Activated naive CD8-positive, alpha-beta T cell (primary cell): ENCODE measurements at regions not wholly inside any gene's neighbourhood (a gene's known extent, or its start where the extent isn't known, plus 50 kb on each side); places are given as distances from the start of the nearest gene placed in this dataset.
"Not testable (repeated sequence)": the region's sequence is repeated elsewhere in the genome, so short reads cannot be mapped to it uniquely, and the experiment has no call there.

Experiments
- H3K27ac Mint-ChIP-seq: one replicate; pipeline ENCODE4 v1.8.0; 2021; ENCODE audit warnings: mixed read lengths
- H3K27me3 Mint-ChIP-seq: one replicate; pipeline ENCODE4 v1.8.0; 2021; ENCODE audit warnings: mixed read lengths
- H3K36me3 Mint-ChIP-seq: one replicate; pipeline ENCODE4 v1.8.0; 2021; ENCODE audit warnings: mixed read lengths
- H3K4me1 Mint-ChIP-seq: one replicate; pipeline ENCODE4 v1.8.0; 2021; ENCODE audit warnings: low read depth, mixed read lengths
- H3K4me3 Mint-ChIP-seq: one replicate; pipeline ENCODE4 v1.8.0; 2021; ENCODE audit warnings: mild to moderate bottlenecking, mixed read lengths
- H3K9me3 Mint-ChIP-seq: one replicate; pipeline ENCODE4 v1.8.0; 2021; ENCODE audit warnings: low read depth, mixed read lengths

DNA sequence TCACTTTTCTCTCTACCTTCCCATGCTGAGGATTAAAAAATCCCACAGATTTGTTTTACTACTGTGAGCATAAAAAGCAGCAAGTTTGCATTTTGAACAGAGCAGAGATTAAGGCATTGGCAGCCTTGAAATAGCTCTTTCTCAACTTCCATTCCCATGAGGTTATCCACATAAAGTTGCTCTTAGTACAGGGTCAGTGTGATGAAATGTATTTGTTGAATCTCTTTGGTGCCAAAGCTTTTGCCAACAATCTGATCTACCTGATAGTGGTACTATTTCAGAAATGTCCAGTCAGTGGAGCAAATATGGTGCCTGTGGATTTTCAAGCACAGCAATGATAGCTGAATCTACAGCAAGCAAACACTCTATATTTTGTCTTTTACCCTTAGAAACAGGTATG, 254.8 kb downstream of the INHBA start:
- Mint-ChIP-seq H3K4me1 (no peaks in the 10 kb centered on the region), H3K4me3 (no peak overlapping the region), H3K27ac (no peak overlapping the region), H3K9me3 (peaks cover 4% of the 10 kb centered on the region), H3K36me3 (no peaks in the 10 kb centered on the region), H3K27me3 (peaks cover 1% of the 10 kb centered on the region)

DNA sequence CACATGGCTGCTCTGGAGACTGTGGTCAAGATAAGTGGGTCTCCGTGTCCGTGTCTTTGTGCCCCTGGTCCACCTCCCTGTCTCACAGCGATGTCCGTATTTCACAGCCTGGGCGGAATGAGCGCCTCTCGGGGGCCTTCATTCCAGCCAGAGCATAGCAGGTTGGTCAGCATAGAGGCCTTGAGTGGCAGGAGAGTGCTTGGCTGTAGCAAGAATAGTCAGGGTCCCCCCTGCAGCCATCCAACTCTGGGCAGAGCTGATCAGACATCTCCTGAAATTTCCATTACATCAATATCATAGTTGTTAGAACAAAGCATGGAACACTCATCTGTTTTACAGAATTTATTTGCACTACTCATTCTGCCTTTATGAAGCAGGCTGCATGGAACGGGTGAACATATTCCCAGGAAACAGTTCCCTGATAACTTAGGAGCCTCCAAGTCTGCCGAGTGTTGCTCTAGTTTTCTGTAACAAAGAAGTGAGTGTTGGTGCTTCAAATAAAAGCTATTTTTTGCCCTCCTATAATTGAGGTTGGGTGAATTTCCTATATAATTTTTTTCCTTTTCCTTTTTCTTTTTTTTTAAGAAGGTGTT, 255.3 kb downstream of the INHBA start:
- Mint-ChIP-seq H3K4me1 (no peaks in the 10 kb centered on the region), H3K27ac (no peak overlapping the region), H3K4me3 (no peak overlapping the region), H3K9me3 (peaks cover 4% of the 10 kb centered on the region), H3K27me3 (peaks cover 1% of the 10 kb centered on the region), H3K36me3 (no peaks in the 10 kb centered on the region)

DNA sequence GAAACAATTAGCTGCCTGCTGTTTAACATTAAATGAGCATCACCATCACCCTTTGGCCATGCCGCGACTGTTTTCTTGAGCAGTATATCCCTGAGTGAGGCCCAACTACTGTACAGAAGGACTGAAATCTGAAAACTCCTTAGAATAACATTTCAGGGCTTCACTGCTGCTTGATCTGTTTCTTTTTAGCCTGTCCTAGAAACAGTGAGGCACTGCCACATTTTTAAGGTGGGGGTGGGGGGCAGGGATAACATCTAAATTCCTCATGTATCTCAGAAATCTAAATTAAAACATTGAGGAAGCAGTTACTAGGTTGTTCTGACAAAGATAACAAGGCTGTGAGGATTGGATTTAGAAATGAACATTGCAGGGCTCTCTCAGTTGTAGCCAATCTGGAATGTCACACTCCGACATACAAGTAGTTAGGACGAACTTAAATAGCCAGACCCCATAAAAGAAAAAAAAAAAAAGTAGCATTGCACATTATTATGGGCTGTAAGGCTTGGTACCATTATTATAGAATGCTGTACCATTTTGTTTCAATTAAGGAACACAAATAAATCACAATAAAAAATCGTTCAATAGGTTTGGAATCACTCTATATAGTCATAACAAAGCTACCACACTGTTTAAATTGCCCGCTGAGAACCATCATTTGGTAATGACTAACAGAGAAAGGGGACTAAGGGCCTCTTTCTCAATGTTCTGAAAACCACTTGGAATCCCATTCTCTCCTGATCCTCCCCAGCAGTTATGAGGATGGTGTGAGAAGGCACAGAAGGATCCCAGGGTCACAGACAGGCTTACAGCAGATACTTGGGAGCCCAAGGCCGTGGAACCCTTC, 256.1 kb downstream of the INHBA start:
- H3K9me3 Mint-ChIP-seq: peaks cover 4% of the 10 kb centered on the region
- peaks cover 1% of the 10 kb centered on the region for H3K27me3 Mint-ChIP-seq
- no peaks in the 10 kb centered on the region for H3K4me1 Mint-ChIP-seq
- no peaks in the 10 kb centered on the region for H3K36me3 Mint-ChIP-seq
- H3K4me3 Mint-ChIP-seq: no peak overlapping the region
- no peak overlapping the region for H3K27ac Mint-ChIP-seq

DNA sequence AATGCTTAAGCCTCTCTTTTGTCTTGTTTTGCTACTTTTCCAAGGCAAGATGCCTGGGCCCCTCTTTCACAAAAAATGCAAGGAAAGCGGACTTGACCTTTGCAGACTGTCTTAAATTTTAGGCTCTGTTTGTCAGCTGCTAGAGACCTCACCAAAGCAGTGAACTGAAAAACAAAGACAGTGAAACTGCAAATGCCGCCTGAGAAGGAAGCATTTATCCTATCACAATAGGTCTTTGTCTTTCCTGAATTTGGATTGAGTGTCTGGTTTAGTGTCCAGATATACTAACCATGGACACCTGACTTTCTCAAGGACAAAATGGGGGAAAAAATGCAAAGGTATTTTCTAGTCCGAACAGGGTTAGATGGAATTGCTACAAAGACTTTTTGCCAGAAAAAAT, 256.9 kb downstream of the INHBA start:
- no peak overlapping the region for H3K27ac Mint-ChIP-seq
- H3K4me3 Mint-ChIP-seq: no peak overlapping the region
- peaks cover 4% of the 10 kb centered on the region for H3K9me3 Mint-ChIP-seq

DNA sequence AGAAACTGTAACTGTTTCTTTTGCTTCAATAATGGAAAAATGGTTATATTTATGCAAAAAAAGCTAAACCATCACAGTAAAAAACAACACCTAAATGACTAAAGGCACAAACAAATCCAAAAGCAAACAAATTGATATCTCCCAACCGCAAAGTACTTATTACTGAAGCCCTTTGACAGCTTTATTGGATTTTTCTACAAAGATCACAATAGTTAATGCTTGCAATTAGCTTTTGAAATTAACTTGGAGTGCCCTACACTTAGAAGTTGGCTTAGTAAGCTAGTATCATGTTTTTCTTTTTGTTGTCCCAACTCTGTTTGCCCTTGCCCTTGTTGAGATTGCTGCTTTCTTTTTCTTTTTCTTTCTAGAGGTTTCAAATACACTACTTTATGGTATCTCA, 257.5 kb downstream of the INHBA start:
- H3K9me3 Mint-ChIP-seq: peaks cover 4% of the 10 kb centered on the region
- H3K27ac Mint-ChIP-seq: no peak overlapping the region
- no peaks in the 10 kb centered on the region for H3K27me3 Mint-ChIP-seq
- no peaks in the 10 kb centered on the region for H3K4me1 Mint-ChIP-seq
- H3K36me3 Mint-ChIP-seq: no peaks in the 10 kb centered on the region
- no peak overlapping the region for H3K4me3 Mint-ChIP-seq

More for the DNA sequence above, 256.9 kb downstream of the INHBA start:
- Mint-ChIP-seq H3K36me3 (no peaks in the 10 kb centered on the region), H3K27me3 (peaks cover 1% of the 10 kb centered on the region), H3K4me1 (no peaks in the 10 kb centered on the region)

DNA sequence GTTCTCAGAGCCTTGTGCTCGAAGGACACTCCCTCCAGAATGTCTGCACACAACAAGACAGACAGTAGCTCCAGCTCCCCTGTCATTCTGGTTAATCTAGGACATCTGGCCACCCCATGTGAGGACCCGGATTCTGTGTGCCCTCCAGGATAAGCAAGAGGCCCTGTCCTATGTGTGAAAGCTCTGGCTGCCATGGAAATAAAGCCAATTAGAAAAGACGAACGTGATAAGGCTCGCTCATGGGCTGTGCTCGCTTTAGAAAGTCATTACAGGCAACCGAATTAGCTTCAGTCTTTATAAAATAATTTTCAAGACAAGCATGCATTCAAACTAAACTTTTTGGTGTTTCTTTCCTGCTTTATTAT, 263.4 kb downstream of the INHBA start:
- peaks cover 6% of the 10 kb centered on the region for H3K9me3 Mint-ChIP-seq
- H3K27ac Mint-ChIP-seq: no peak overlapping the region
- H3K36me3 Mint-ChIP-seq: no peaks in the 10 kb centered on the region
- H3K4me3 Mint-ChIP-seq: no peak overlapping the region
- H3K27me3 Mint-ChIP-seq: no peaks in the 10 kb centered on the region
- H3K4me1 Mint-ChIP-seq: no peaks in the 10 kb centered on the region

DNA sequence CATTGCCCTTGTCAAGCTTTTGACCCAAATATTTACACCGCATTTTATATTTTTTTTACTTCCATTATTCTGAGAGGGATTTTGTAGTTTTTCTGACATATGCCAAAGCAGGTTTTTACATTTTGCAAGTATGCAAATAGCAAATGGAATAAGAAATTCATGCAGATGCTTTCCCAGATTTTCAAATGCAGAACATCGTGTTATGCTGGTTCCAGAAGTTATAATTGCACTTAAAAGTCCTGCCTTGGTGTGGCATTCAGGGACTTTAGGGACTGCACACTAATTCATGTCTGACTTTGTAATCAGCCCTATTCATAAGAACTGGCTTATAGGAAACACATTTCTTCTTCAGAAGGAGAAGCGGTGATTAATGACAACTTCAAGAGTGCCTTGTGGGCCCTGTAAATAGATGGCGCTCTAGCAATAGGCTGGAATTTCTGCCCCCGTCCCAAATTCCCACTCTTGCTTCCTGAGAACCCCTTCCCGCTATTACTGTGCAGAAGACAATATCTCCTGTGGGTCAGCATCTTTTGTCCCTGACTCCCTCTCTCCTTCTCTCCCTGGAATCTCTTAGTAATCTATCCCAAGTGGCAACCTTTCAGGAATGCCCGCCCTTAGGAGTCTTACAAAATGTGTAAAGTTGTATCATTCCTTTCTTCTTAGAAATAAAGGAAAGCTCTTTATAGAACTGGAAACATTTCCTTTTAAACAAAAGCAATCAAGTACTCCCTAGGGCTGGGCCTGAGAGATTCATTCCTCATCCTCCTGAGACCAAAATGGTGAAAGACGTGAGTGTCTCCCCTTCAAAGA, 264.0 kb downstream of the INHBA start:
- no peaks in the 10 kb centered on the region for H3K4me1 Mint-ChIP-seq
- peaks cover 10% of the 10 kb centered on the region for H3K9me3 Mint-ChIP-seq
- H3K27me3 Mint-ChIP-seq: no peaks in the 10 kb centered on the region
- no peaks in the 10 kb centered on the region for H3K36me3 Mint-ChIP-seq
- H3K27ac Mint-ChIP-seq: no peak overlapping the region
- H3K4me3 Mint-ChIP-seq: no peak overlapping the region

DNA sequence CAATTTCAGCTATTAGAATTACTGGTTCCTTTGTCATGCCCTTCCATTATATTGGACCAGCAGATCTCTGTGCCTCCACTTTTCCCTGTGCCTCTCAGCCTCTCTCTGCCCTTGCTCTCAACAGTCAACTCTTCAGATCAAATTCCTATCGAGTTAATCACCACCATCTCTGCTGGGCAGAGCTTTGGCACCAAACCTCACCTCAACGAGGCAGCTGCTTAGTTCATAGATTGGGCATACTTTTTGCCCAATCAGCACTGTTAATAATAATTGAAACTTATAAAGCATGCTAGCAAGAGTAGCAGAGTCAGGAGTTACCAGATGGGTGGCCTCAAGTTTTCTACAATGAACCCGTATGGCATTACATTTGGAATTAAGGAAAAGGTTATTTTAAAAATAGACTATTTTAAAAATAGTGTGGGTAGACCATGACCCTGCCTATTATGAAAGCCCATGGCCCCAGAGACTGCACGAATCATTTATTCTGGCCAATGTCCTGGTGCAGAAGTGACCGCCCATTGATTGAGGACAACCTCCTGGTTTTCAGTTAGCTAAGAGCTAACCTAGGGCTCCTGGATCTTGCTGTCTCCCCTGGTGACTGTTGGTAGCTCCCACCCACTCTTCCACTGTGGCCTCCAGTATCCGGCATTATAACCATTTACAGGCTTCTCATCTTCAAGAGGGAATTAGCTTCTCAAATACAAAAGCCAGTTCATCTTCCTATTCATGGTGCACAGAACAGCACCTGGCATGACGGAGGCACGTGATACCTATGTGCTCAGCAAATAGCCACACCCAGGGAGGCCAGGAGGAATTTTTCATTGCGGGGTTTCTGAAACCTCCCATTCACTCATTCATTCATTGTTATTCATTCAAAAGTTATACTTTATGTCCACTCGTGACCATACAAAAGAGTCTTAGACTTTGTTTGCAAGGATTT, 265.4 kb downstream of the INHBA start:
- peaks cover 10% of the 10 kb centered on the region for H3K9me3 Mint-ChIP-seq
- H3K36me3 Mint-ChIP-seq: no peaks in the 10 kb centered on the region
- H3K27ac Mint-ChIP-seq: no peak overlapping the region
- H3K27me3 Mint-ChIP-seq: no peaks in the 10 kb centered on the region
- no peak overlapping the region for H3K4me3 Mint-ChIP-seq
- no peaks in the 10 kb centered on the region for H3K4me1 Mint-ChIP-seq

DNA sequence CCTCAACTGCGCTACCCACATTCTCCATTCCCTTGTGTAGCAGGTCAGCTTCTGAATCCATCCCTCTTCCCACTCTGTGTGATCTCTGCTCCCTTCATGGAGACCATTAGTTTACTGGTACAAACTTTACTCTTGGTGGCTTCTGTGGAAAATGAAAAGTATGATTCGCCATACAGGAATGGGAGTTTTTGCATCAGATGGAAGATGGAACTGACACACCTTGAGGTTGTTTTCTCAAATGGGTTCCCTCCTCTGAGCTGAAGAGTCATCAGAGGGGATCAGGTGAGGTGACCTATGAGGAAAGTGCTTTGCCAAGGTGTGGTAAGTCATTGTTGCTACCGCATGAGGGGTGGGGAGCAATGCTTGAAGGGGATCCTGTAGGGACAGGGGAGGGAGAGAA, 266.8 kb downstream of the INHBA start:
- no peaks in the 10 kb centered on the region for H3K36me3 Mint-ChIP-seq
- no peaks in the 10 kb centered on the region for H3K27me3 Mint-ChIP-seq
- no peaks in the 10 kb centered on the region for H3K4me1 Mint-ChIP-seq
- H3K4me3 Mint-ChIP-seq: no peak overlapping the region
- H3K9me3 Mint-ChIP-seq: peaks cover 13% of the 10 kb centered on the region
- no peak overlapping the region for H3K27ac Mint-ChIP-seq

DNA sequence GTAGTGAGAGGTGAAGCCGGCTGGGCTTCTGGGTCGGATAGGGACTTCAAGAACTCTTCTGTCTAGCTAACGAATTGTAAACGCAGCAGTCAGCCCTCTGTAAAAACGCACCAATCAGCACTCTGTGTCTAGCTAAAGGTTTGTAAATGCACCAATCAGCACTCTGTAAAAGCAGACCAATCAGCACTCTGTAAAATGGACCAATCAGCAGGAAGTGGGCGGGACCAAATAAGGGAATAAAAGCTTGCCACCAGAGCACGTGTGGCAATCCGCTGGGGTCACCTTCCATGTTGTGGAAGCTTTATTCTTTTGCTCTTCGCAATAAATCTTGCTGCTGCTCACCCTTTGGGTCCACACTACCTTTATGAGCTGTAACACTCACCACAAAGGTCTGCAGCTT, 267.9 kb downstream of the INHBA start:
- H3K9me3 Mint-ChIP-seq: peaks cover 13% of the 10 kb centered on the region
- H3K4me3 Mint-ChIP-seq, H3K27me3 Mint-ChIP-seq, H3K36me3 Mint-ChIP-seq, H3K4me1 Mint-ChIP-seq, H3K27ac Mint-ChIP-seq: not testable (repeated sequence)

DNA sequence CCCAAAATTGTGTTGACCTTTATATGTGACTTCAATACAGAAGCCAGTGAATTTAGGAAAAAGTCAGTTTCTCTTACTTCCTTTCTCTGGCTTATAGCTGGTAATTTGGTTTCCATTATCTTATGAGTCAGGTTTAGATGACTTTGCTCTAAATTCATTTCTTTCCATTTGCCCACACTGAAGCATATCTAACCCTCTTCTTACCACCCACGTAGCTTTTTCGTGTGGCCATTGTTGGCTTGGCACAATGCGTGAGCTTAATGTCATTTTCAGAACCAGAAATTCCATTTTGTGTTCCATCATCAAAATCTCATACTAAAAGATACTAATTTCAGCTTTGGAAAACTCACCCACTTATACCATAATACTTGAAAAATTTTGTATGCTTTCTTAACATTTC, 271.2 kb downstream of the INHBA start:
- no peak overlapping the region for H3K4me3 Mint-ChIP-seq
- no peaks in the 10 kb centered on the region for H3K4me1 Mint-ChIP-seq
- no peak overlapping the region for H3K27ac Mint-ChIP-seq
- H3K9me3 Mint-ChIP-seq: peaks cover 13% of the 10 kb centered on the region
- no peaks in the 10 kb centered on the region for H3K36me3 Mint-ChIP-seq
- no peaks in the 10 kb centered on the region for H3K27me3 Mint-ChIP-seq

DNA sequence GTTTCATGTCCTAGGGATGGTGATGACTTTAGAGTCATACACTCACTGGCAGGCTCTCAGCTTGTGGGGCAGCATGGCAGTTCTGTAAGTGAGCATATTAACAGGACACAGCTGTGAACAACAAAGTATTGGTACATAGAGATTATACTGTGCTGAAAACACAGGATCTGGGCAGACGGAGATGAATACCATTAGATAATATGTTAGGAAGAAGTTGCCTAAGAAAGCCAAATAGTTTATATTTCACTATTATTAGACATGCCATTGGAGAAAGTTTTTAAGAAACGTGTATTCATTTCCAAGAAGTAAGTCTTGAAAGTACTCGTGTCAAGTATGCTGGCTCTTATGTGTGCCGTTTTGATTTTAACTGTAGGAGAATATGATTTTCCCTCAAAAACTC, 274.5 kb downstream of the INHBA start:
- Mint-ChIP-seq H3K36me3 (no peaks in the 10 kb centered on the region), H3K9me3 (peaks cover 3% of the 10 kb centered on the region), H3K27me3 (no peaks in the 10 kb centered on the region), H3K4me1 (no peaks in the 10 kb centered on the region), H3K4me3 (no peak overlapping the region), H3K27ac (no peak overlapping the region)

DNA sequence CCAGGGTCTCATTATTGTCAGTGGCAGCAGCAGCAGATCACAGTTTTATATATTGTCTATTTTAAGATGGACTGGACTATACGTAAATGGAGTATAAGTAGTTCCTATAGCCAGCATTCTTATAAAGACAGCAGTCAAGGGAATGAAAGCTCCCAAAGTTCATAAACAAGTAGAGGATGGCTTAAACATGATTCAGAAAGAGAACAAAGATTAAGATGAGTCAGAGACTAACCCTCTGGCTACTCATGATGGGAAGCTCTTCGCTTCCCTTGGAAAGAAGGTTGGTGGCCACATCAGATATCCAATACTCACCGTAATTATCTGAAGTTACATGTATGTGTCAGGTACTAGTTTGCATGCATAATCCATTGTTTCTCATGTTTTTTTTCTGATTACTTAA, 277.0 kb downstream of the INHBA start:
- Mint-ChIP-seq H3K4me3 (no peak overlapping the region), H3K4me1 (no peaks in the 10 kb centered on the region), H3K27me3 (no peaks in the 10 kb centered on the region), H3K9me3 (no peaks in the 10 kb centered on the region), H3K36me3 (no peaks in the 10 kb centered on the region), H3K27ac (no peak overlapping the region)

DNA sequence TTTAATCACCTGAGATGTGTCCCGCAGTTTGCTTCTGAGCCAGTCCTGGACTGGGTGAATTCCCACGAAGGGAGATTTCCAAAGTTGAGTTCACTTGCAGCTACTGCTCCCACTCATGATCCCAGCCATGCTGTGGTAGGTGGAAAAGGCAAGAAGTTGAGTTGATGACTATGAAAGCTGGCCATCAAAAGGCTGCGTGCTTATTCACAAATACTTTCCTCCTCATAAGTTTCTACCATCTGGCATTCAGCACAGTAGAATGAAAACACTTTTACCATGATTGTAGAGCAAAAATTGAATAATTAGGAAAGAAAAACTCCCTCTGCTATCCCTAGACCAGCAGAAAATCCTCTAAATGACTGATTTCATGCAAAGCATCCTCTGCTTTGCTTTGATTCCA, 281.8 kb downstream of the INHBA start:
- H3K9me3 Mint-ChIP-seq: no peaks in the 10 kb centered on the region
- H3K36me3 Mint-ChIP-seq: no peaks in the 10 kb centered on the region
- no peaks in the 10 kb centered on the region for H3K4me1 Mint-ChIP-seq
- no peak overlapping the region for H3K4me3 Mint-ChIP-seq
- H3K27ac Mint-ChIP-seq: no peak overlapping the region
- H3K27me3 Mint-ChIP-seq: no peaks in the 10 kb centered on the region
